ENCODE measurements at regions not wholly inside any gene's neighbourhood (a gene's known extent, or its start where the extent isn't known, plus 50 kb on each side); places are given as distances from the start of the nearest gene placed in this dataset.

GRCh38 chr13:40428354-40428753, 238.1 kb downstream of the FOXO1 start:
- dilution Hi-C loops (cut with MboI; ENCODE audit: extremely low pct_ligation_motif_present, low sequenced_read_pairs) = no loop called here
- H3K79me2 ChIP-seq (ENCODE audit: control insufficient read depth, insufficient read depth, low read length) = no peaks in the 10 kb centered on the region
- no peaks in the 10 kb centered on the region for H3K9me3 ChIP-seq (ENCODE audit: control insufficient read depth, low read depth, low read length)
- H2AFZ ChIP-seq (ENCODE audit: control insufficient read depth, low read length) = no peak overlapping the region
- no peak overlapping the region for H3K9ac ChIP-seq (ENCODE audit: control insufficient read depth, extremely low read depth, insufficient read depth, low read length)
- TF ChIP-seq CTCF (optimal IDR thresholded peaks at IDR 0.05 in 1 of 3, IDR thresholded peaks at IDR 0.05 in 1 of 3, conservative IDR thresholded peaks at IDR 0.05 in 1 of 3; ENCODE audit: extremely low read depth in 1 of 3, insufficient read depth in 2 of 3, low read length in 3 of 3) = no peak
- TF ChIP-seq EZH2 (IDR thresholded peaks at IDR 0.05; ENCODE audit: low read length) = no peak
- H3K4me2 ChIP-seq (ENCODE audit: control insufficient read depth, extremely low read depth, insufficient read depth, low read depth, low read length) = no peak overlapping the region
- DNase-seq (ENCODE audit: low read depth, low spot score) (no peak), FAIRE-seq (no peak)
- H3K4me3 ChIP-seq (ENCODE audit: control insufficient read depth in 2 of 3, extremely low read depth in 1 of 3, insufficient read depth in 2 of 3, low read depth in 1 of 3, low read length in 3 of 3) = no peak overlapping the region
- H3K4me1 ChIP-seq (ENCODE audit: control insufficient read depth, extremely low read depth, insufficient read depth, low read length) = no peaks in the 10 kb centered on the region
- no peaks in the 10 kb centered on the region for H4K20me1 ChIP-seq (ENCODE audit: control insufficient read depth, extremely low read depth, insufficient read depth, low read length)
- no peaks in the 10 kb centered on the region for H3K27me3 ChIP-seq (ENCODE audit: control insufficient read depth, extremely low read depth, insufficient read depth, low read length)
- no peaks in the 10 kb centered on the region for H3K9me1 ChIP-seq (ENCODE audit: control insufficient read depth, extremely low read depth, insufficient read depth, low read length)
- no peak overlapping the region for H3K27ac ChIP-seq (ENCODE audit: control insufficient read depth, insufficient read depth, low read length)
- H3K36me3 ChIP-seq (ENCODE audit: control insufficient read depth in 2 of 2, extremely low read depth in 1 of 2, insufficient read depth in 2 of 2, low read length in 2 of 2) = no peaks in the 10 kb centered on the region

GRCh38 chr13:40429706-40430545, 236.5 kb downstream of the FOXO1 start:
- no peaks in the 10 kb centered on the region for H3K4me1 ChIP-seq (ENCODE audit: control insufficient read depth, extremely low read depth, insufficient read depth, low read length)
- dilution Hi-C loops (cut with MboI; ENCODE audit: extremely low pct_ligation_motif_present, low sequenced_read_pairs) = no loop called here
- TF ChIP-seq CTCF (optimal IDR thresholded peaks at IDR 0.05 in 1 of 3, IDR thresholded peaks at IDR 0.05 in 1 of 3, conservative IDR thresholded peaks at IDR 0.05 in 1 of 3; ENCODE audit: extremely low read depth in 1 of 3, insufficient read depth in 2 of 3, low read length in 3 of 3) = no peak
- TF ChIP-seq EZH2 (IDR thresholded peaks at IDR 0.05; ENCODE audit: low read length) = no peak
- H4K20me1 ChIP-seq (ENCODE audit: control insufficient read depth, extremely low read depth, insufficient read depth, low read length) = no peaks in the 10 kb centered on the region
- H3K9ac ChIP-seq (ENCODE audit: control insufficient read depth, extremely low read depth, insufficient read depth, low read length) = no peak overlapping the region
- H3K9me3 ChIP-seq (ENCODE audit: control insufficient read depth, low read depth, low read length) = no peaks in the 10 kb centered on the region
- H3K36me3 ChIP-seq (ENCODE audit: control insufficient read depth in 2 of 2, extremely low read depth in 1 of 2, insufficient read depth in 2 of 2, low read length in 2 of 2) = no peaks in the 10 kb centered on the region
- H2AFZ ChIP-seq (ENCODE audit: control insufficient read depth, low read length) = no peak overlapping the region
- H3K79me2 ChIP-seq (ENCODE audit: control insufficient read depth, insufficient read depth, low read length) = no peaks in the 10 kb centered on the region
- H3K27me3 ChIP-seq (ENCODE audit: control insufficient read depth, extremely low read depth, insufficient read depth, low read length) = no peaks in the 10 kb centered on the region
- FAIRE-seq (no peak), DNase-seq (ENCODE audit: low read depth, low spot score) (no peak)
- H3K4me3 ChIP-seq (ENCODE audit: control insufficient read depth in 2 of 3, extremely low read depth in 1 of 3, insufficient read depth in 2 of 3, low read depth in 1 of 3, low read length in 3 of 3) = no peak overlapping the region
- H3K9me1 ChIP-seq (ENCODE audit: control insufficient read depth, extremely low read depth, insufficient read depth, low read length) = no peaks in the 10 kb centered on the region
- no peak overlapping the region for H3K4me2 ChIP-seq (ENCODE audit: control insufficient read depth, extremely low read depth, insufficient read depth, low read depth, low read length)
- no peak overlapping the region for H3K27ac ChIP-seq (ENCODE audit: control insufficient read depth, insufficient read depth, low read length)

All from keratinocyte (primary cell).